ENCODE measurements at regions not wholly inside any gene's neighbourhood (a gene's known extent, or its start where the extent isn't known, plus 50 kb on each side); places are given as distances from the start of the nearest gene placed in this dataset.

DNA sequence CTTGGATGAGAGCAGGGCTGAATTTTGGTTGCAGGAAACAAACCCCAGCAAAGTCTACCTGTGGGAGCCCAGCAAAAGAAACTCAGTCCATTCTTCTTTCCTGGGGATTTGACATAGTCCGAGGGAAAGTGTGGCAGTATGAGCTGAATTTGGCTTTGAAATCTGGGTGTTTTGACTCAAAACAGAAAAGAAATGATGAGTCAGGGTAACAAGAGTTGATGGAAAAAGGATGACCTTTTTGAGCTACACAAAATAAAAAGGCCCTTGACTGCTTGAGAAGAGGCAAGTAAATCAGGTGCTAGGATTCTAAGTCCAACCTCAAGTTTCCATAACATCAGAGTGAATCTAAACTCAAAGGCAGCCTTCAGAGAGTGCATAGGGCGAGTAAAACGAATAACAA is 163.3 kb upstream of the BMP2 start:
- ChIA-PET CTCF (ENCODE audit: partially characterized antibody) (interaction anchor here (1.0 kb wide), 2 partner anchors 27 to 339 kb away, joined by 3 read pairs; no protein-coding TSS in a partner anchor), POLR2A (ENCODE audit: partially characterized antibody) (no interaction called here)
- no peak overlapping the region for H2AK5ac ChIP-seq (ENCODE audit: low read depth, low read length)
- H3K79me1 ChIP-seq (ENCODE audit: low read depth, low read length): no peaks in the 10 kb centered on the region
- H2BK120ac ChIP-seq (replicated peaks; ENCODE audit: low read depth, low read length): no peak overlapping the region
- H3K27ac ChIP-seq (ENCODE audit: low read depth, low read length): no peak overlapping the region
- no peak overlapping the region for H2BK12ac ChIP-seq (ENCODE audit: low read depth, low read length)
- no peak overlapping the region for H3K18ac ChIP-seq (ENCODE audit: extremely low read depth, low read length)
- H3K27me3 ChIP-seq (replicated peaks in 1 of 4; ENCODE audit: control insufficient read depth in 3 of 4, extremely low read depth in 1 of 4, insufficient read depth in 3 of 4, low read length in 3 of 4): no peaks in the 10 kb centered on the region
- no peak overlapping the region for H3K4ac ChIP-seq (replicated peaks; ENCODE audit: insufficient read length, low read depth, low read length)
- no peak overlapping the region for H2BK15ac ChIP-seq (ENCODE audit: low read length)
- no peak overlapping the region for H4K5ac ChIP-seq (ENCODE audit: insufficient read length, low read depth, low read length)
- no peak for FAIRE-seq
- no peak overlapping the region for H4K91ac ChIP-seq (replicated peaks; ENCODE audit: insufficient read length, low read length)
- H3K4me2 ChIP-seq (ENCODE audit: insufficient read depth in 1 of 2, low read depth in 2 of 2, low read length in 2 of 2): no peak overlapping the region
- H3K36me3 ChIP-seq (ENCODE audit: control insufficient read depth in 2 of 4, insufficient read depth in 4 of 4, low read length in 3 of 4): no peaks in the 10 kb centered on the region
- no peaks in the 10 kb centered on the region for H3K4me1 ChIP-seq (replicated peaks in 1 of 4; ENCODE audit: control insufficient read depth in 3 of 4, insufficient read depth in 4 of 4, low read length in 3 of 4)
- no peak for DNase-seq (ENCODE audit: low read depth in 1 of 2, low spot score in 2 of 2)
- no peak overlapping the region for H3K56ac ChIP-seq (replicated peaks; ENCODE audit: insufficient read length, low read depth, low read length)
- no peak overlapping the region for H2AFZ ChIP-seq (ENCODE audit: low read length)
- H3K23ac ChIP-seq (ENCODE audit: insufficient read length): no peak overlapping the region
- H3K79me2 ChIP-seq (ENCODE audit: control insufficient read depth in 1 of 2, insufficient read depth in 2 of 2, low read length in 2 of 2): no peaks in the 10 kb centered on the region
- TF ChIP-seq EZH2 (IDR thresholded peaks at IDR 0.05; ENCODE audit: low read depth, low read length, severe bottlenecking): no peak
- no peak overlapping the region for H3K9ac ChIP-seq (replicated peaks in 1 of 4; ENCODE audit: extremely low read depth in 1 of 4, low read depth in 3 of 4, low read length in 3 of 4)
- H3K23me2 ChIP-seq (ENCODE audit: low read depth, low read length): no peaks in the 10 kb centered on the region; the same call in 1 of the 2 replicates
- no peaks in the 10 kb centered on the region for H4K20me1 ChIP-seq (replicated peaks in 1 of 2; ENCODE audit: control insufficient read depth in 1 of 2, insufficient read depth in 2 of 2, low read length in 2 of 2)
- 87% methylated on average over 3 of the region's 3 CpGs; no CpG with 5 or more reads in 1 of the 2 experiments for WGBS, 2 experiments (ENCODE audit: extremely low coverage in 1 of 2, insufficient coverage in 1 of 2, insufficient read length in 1 of 2, insufficient replicate concordance in 2 of 2, low coverage in 1 of 2, low lambda C conversion rate in 2 of 2, missing lambda C conversion rate in 1 of 2)
- no peak overlapping the region for H4K8ac ChIP-seq (ENCODE audit: extremely low read depth, insufficient read depth, low read length)
- no peak overlapping the region for H2BK5ac ChIP-seq (ENCODE audit: low read depth, low read length)
- no peak overlapping the region for H3K4me3 ChIP-seq (ENCODE audit: extremely low read depth in 1 of 4, insufficient read depth in 2 of 4, low read depth in 3 of 4, low read length in 4 of 4)
- H3K14ac ChIP-seq (ENCODE audit: insufficient read length): no peak overlapping the region
- H3K9me3 ChIP-seq (ENCODE audit: insufficient read depth in 2 of 2, low read depth in 1 of 2, low read length in 1 of 2): no peaks in the 10 kb centered on the region
- H2BK20ac ChIP-seq (ENCODE audit: low read length): no peak overlapping the region
